Bronchial epithelial cell (primary cell): ENCODE measurements at regions not wholly inside any gene's neighbourhood (a gene's known extent, or its start where the extent isn't known, plus 50 kb on each side); places are given as distances from the start of the nearest gene placed in this dataset.

ENCODE experiments used
- DNase-seq: peaks from one replicate; pipeline ENCODE4 v3.0.0-alpha.2; 2010; ENCODE audit warnings: low read depth
- FAIRE-seq: peaks from 2 replicates; lab custom pipeline; 2011; peaks lifted over from hg19 to GRCh38; lab: Jason Lieb, UNC
- H3K27me3 ChIP-seq: 2 replicates; pipeline ENCODE4 v1.5.1; 2011; ENCODE audit warnings: low read length; ENCODE audit not compliant: control insufficient read depth, insufficient read depth
- H3K36me3 ChIP-seq: 2 replicates; pipeline ENCODE4 v1.5.1; 2011; ENCODE audit warnings: low read length; ENCODE audit not compliant: control insufficient read depth, insufficient read depth
- H3K4me3 ChIP-seq: 2 replicates; pipeline ENCODE4 v1.5.1; 2011; ENCODE audit warnings: mild to moderate bottlenecking, low read depth, low read length, control low read depth
- TF ChIP-seq, protein P1 (sequence below): IDR thresholded peaks from 2 replicates; pipeline ENCODE4 v1.5.1; 2011; ENCODE audit warnings: mild to moderate bottlenecking, moderate library complexity, low read length, control low read depth, inconsistent platforms; ENCODE audit not compliant: insufficient read depth, severe bottlenecking

DNA sequence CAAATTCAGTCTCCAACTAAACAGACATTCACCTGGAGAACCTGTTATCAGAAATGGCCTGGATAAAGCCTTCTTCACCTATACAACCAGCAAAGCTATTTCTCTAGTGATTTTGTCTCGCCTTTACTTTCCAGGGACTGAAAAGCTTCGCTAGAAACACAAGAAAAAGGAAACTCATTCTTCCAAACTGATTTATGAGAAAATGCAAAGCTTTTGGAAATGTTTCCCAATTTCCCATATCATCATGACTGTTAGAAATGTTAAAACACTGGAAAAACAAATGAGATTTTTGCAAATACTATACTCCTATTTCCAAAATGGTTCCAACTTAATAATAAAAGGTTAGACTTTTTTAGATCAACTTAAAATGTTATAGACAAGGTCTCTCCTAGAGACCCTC is 218.7 kb downstream of the PAX3 start:
- DNase-seq (no peak), FAIRE-seq (no peak)
- TF ChIP-seq, protein P1, sequence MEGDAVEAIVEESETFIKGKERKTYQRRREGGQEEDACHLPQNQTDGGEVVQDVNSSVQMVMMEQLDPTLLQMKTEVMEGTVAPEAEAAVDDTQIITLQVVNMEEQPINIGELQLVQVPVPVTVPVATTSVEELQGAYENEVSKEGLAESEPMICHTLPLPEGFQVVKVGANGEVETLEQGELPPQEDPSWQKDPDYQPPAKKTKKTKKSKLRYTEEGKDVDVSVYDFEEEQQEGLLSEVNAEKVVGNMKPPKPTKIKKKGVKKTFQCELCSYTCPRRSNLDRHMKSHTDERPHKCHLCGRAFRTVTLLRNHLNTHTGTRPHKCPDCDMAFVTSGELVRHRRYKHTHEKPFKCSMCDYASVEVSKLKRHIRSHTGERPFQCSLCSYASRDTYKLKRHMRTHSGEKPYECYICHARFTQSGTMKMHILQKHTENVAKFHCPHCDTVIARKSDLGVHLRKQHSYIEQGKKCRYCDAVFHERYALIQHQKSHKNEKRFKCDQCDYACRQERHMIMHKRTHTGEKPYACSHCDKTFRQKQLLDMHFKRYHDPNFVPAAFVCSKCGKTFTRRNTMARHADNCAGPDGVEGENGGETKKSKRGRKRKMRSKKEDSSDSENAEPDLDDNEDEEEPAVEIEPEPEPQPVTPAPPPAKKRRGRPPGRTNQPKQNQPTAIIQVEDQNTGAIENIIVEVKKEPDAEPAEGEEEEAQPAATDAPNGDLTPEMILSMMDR: no peak
- H3K36me3 ChIP-seq: no peaks in the 10 kb centered on the region
- H3K4me3 ChIP-seq: no peak overlapping the region
- H3K27me3 ChIP-seq: no peaks in the 10 kb centered on the region

DNA sequence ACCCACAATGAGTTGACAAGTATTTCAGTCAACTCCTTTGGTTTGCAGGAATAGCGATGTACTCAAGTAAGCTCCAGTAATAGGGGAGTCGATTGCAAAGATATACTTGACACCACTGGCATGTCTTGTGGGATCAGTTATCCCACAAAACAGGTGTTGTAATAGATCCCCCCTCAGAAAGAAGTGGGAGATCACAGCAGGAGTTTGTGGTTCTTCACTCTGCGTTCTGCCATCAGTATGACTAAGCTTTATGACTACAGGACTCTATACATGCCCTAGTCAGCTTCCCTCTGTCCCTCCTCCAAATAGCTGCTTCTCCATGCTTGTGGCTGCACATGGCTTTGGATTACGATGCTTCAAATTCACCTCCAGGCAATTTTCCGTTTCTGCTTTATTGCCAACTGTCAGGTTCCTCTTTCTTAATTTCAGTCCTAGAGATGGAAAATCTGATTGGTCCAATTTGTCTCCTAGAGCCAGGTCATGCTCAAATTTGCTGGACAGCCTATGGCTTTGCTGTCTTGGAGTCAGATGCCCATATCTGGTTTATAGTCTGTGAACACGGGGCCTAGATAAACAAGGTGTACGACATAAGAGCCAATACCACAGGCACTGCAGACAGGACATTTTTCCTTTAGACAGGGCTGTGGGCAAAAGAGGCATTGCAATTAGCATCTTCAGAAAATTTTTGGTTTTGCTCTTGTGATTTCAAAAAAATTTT is 221.7 kb downstream of the PAX3 start:
- Histone ChIP-seq H3K27me3 (no peaks in the 10 kb centered on the region), H3K36me3 (no peaks in the 10 kb centered on the region), H3K4me3 (no peak overlapping the region)
- TF ChIP-seq, protein P1: no peak
- DNase-seq: no peak
- FAIRE-seq: no peak

DNA sequence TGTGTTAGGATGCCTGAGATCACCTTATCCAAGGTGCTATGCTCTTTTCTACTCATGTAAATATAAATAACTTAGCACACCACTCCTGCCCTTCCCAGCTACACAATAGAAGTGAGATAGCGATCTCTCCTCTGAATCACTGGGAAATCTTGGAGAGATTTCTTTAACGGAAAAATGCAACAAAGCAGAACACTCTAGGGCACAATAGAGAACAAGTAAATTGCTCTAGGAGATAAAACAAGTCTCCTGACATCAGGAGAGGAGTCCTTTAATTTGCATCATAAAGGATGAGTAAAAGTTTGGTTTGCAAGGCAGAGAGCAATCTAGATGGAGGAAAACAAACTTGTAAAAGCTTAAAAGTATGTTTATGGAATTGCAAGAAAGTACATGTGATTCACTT is 224.1 kb downstream of the PAX3 start:
- H3K36me3 ChIP-seq: no peaks in the 10 kb centered on the region
- no peak for FAIRE-seq
- H3K4me3 ChIP-seq: no peak overlapping the region
- no peaks in the 10 kb centered on the region for H3K27me3 ChIP-seq
- TF ChIP-seq, protein P1: no peak
- no peak for DNase-seq

DNA sequence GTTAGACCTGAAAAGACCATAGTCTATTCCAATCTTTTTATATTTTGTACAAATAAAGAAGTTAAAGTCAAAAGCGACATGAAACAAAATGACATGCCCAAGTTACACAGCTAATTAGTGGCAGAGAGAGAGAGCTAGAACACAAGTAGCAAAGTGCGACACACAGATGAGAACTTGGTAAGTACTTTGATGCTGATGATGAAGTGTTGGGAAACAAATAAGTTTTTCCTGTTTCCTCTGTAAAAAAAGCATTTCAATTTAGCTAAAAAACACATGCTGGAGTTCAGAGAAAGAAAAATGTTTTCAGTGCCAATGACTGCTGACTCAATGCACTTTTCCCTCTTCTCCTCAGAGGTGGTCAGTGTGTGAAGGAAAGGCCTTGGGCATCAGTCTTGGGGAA is 226.9 kb downstream of the PAX3 start:
- Histone ChIP-seq H3K4me3 (no peak overlapping the region), H3K27me3 (no peaks in the 10 kb centered on the region), H3K36me3 (no peaks in the 10 kb centered on the region)
- no peak for FAIRE-seq
- TF ChIP-seq, protein P1: no peak
- no peak for DNase-seq

DNA sequence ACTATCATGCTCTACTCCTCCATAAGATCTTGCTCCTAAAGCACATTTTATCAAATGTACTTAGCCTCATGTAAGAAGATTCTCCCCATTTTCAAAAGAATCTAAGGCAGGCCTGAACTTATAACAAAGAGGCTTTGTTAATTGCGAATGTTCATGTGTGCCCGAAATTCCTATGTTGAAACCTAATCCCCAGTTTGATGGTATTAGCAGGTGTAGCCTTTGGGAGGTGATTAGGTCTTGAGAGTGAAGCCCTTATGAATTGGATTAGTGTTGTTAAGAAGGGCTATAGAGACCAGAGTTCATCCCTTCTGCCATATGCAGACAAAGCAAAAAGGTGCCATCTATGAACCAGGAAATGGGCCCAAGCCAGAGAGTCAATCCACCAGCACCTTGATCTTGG is 234.5 kb downstream of the PAX3 start:
- peaks cover 4% of the 10 kb centered on the region for H3K27me3 ChIP-seq
- FAIRE-seq (no peak), DNase-seq (no peak)
- H3K4me3 ChIP-seq: no peak overlapping the region
- H3K36me3 ChIP-seq: no peaks in the 10 kb centered on the region
- TF ChIP-seq, protein P1: no peak
